C4-2B (cell line): ENCODE measurements at regions not wholly inside any gene's neighbourhood (a gene's known extent, or its start where the extent isn't known, plus 50 kb on each side); places are given as distances from the start of the nearest gene placed in this dataset.

ENCODE experiments used
- H3K27ac ChIP-seq: fragments of 450-650 bp; 2 replicates; pipeline ENCODE4 v1.5.1; 2017
- ZFX ChIP-seq: fragments of 450-650 bp; IDR thresholded peaks from 2 replicates; pipeline ENCODE4 v1.6.1; 2017
- TF ChIP-seq, protein P1 (sequence below): fragments of 450-650 bp; conservative IDR thresholded peaks from 2 replicates; pipeline ENCODE4 v1.5.1; 2017; ENCODE audit warnings: mild to moderate bottlenecking

DNA sequence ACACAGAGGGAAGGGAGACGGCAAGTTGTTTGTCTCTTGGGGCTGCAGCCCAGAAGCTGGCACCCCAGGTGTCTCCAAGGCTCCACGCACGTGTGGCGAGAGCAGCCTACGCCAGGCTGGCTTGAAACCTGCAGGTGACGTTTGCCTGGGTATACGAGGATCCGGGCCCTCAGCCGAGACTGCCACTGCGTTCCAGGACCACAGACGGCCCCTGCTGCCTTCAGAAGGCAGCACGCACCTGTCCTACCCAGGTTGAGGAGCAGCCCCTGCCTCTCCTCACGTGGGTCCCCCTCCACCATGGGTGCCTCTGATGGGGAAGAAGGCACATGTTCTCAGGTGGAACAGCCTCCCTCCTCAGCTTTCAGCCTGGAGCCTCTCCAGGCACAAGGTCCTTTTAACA lies 75.3 kb upstream of the PRR20G start:
- TF ChIP-seq ZFX, result no peak
- TF ChIP-seq, protein P1, sequence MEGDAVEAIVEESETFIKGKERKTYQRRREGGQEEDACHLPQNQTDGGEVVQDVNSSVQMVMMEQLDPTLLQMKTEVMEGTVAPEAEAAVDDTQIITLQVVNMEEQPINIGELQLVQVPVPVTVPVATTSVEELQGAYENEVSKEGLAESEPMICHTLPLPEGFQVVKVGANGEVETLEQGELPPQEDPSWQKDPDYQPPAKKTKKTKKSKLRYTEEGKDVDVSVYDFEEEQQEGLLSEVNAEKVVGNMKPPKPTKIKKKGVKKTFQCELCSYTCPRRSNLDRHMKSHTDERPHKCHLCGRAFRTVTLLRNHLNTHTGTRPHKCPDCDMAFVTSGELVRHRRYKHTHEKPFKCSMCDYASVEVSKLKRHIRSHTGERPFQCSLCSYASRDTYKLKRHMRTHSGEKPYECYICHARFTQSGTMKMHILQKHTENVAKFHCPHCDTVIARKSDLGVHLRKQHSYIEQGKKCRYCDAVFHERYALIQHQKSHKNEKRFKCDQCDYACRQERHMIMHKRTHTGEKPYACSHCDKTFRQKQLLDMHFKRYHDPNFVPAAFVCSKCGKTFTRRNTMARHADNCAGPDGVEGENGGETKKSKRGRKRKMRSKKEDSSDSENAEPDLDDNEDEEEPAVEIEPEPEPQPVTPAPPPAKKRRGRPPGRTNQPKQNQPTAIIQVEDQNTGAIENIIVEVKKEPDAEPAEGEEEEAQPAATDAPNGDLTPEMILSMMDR, result no peak
- H3K27ac ChIP-seq, result no peak overlapping the region

DNA sequence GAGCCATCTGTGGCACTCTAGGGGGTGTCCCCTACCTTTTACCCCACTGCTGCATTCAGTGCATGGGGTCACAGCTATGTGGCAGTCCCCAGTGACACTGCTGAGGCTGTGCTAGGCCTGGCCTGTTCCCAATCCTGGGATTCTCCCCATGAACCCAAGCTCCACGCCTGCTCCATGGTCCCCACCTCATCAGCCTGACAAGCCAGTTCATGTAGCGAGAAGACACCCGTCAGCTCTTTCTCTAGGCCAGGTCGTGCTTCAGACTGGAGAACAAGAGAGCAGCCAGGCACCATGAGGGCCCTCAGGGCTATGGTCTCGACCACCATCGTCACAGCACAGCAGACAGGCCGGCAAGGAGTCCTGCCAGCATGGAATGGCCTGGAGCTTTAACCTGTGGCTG lies 72.8 kb upstream of the PRR20G start:
- TF ChIP-seq, protein P1, result no peak
- H3K27ac ChIP-seq, result no peak overlapping the region

DNA sequence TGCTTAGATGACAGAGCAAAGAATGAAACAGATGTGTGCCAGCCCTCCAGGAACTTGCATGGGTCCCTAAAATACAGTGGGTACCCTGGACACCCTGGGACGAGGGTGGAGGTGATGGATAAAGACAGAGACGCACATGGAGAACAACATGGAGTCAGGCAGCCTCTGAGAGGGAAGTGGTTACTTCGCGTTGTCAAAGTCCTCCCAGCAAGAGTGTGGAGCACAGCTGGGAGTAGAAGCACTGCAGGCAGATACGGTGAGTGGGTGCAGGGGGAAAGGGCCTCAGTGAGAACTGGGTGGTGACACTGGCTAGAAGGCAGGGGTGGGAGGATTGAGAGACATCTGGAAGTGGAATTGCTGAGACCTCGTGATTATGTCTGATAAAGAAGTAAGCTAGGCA lies 70.8 kb upstream of the PRR20G start:
- no peak for TF ChIP-seq ZFX
- TF ChIP-seq, protein P1, result no peak
- no peak overlapping the region for H3K27ac ChIP-seq

DNA sequence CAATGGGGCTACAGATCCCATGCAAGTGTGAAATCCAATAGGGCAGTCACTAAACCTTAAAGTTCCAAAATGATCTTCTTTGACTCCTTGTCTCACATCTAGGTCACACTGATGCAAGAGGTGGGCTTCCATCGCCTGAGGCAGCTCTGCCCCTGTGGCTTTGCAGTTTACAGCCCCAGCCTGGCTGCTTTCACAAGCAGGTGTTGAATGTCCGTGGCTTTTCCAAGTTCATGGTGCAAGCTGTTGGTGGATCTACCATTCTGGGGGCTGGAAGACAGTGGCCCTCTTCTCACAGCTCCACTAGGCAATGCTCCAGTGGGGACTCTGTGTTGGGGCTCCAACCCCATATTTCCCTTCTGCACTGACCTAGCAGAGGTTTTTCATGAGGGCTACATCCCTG lies 68.5 kb upstream of the PRR20G start:
- H3K27ac ChIP-seq, result no peak overlapping the region
- TF ChIP-seq, protein P1, result no peak
- no peak for TF ChIP-seq ZFX

DNA sequence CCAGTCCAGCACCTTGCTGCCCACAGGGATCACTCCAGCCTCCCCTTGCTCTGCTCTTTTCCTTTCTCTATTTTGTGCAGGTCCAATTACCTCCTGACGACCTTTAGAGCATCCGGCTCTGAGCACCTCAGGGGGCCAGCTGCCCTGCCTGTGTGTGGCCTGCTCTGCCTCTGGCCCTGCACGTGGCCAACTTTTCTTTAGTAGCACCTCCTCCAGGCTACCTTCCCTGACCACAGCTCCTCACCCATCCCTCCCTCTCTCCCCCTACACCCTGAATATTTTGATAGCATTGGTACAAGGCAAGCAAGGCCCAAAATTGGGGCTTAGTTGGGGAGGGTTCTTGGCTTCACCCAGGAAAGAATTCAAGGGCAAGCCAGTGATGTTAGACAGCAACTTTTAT lies 66.9 kb upstream of the PRR20G start:
- H3K27ac ChIP-seq, result no peak overlapping the region
- no peak for TF ChIP-seq ZFX
- TF ChIP-seq, protein P1, result no peak

DNA sequence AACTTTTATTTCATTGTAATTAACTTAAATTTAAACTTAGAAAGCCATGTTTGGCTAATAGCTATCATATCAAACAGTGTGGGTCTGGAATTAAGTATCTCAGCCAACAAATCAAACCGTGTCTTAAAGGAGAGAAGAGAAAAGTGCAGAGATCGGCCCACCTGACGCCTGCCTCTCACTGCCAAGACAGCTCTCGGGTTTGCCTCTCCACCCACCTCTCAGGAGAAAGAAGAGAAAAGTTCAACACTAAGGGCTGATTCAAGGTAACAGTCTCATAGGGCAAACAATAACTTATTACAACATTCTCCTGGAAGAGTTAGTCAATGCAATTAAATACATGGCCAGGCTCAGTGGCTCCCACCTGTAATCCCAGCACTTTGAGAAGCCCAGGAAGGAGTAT lies 64.8 kb upstream of the PRR20G start:
- no peak for TF ChIP-seq ZFX
- TF ChIP-seq, protein P1, result no peak
- H3K27ac ChIP-seq, result no peak overlapping the region

DNA sequence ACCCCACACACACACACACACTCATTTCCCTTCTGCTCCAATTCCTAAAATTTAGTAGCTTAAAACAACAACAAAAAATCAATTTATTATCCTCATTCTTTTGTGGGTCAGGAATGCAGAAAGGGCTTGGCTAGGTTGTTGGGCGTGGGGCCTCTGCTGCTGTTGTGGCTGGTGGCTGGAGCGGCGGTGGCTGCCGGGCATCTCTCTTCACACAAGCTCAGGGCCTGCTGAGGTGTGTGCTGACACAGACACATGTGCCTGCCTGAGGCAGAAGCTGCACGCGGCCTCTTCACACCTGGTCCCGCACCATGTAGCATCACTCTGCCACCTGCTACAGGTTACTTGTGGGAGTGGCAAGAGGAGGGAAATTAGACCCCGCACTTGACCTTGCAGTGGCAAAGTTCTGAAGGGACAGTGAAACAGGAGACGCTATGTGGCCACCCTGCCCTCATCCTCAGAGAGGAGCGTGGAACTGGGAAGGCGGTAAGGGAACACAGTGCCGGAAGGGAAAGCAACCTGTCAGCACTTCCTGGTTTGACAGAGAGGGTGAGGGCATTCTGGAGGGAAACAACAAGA lies 64.0 kb upstream of the PRR20G start:
- H3K27ac ChIP-seq, result no peak overlapping the region
- TF ChIP-seq, protein P1, result no peak
- TF ChIP-seq ZFX, result no peak
